GM21423 (cell line): ENCODE measurements at regions not wholly inside any gene's neighbourhood (a gene's known extent, or its start where the extent isn't known, plus 50 kb on each side); places are given as distances from the start of the nearest gene placed in this dataset.

Source experiments
- ATAC-seq: cut with Tn5 transposase; IDR thresholded peaks from one replicate; pipeline ENCODE4 v1.9.1; 2021; ENCODE audit warnings: mild to moderate bottlenecking, moderate library complexity; ENCODE audit not compliant: unreplicated experiment

DNA sequence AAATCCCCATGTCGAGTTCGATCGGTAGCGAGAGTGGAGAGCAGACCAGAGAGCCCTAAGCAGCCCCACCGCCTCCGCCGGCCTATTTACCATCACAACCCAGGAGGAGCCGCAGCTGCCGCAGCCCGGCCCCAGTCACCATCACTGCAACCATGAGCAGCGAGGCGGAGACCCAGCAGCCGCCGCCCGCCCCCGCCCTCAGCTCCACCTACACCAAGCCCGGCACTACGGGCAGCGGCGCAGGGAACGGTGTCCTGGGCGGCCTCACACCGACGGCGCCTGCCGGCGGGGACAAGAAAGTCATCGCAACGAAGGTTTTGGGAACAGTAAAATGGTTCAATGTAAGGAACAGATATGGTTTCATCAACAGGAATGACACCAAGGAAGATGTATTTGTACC is 89.5 kb upstream of the TPM1 start:
- no peak for ATAC-seq

GRCh38 chr15:62953496-62954045 is 89.0 kb upstream of the TPM1 start:
- no peak for ATAC-seq

DNA sequence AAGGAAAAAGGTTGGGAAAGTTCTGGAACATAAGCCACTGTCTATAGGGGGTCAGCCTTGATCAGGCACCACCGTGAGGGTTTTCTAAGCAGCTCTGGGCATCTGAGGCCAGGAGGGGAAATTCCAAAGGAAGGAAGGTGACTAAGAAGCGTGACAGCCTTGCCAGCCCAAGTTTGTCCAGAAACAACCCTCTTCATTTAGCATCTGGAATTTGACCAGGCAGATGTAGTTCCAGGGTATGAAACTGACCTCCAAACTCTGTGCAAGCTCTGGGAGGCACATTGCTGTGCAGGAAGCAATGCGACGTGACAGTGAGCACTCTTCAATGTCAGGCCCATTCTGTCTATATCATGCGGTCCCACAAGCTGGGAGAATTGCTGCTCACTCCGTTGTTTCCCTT is 85.4 kb upstream of the TPM1 start:
- ATAC-seq, result no peak

DNA sequence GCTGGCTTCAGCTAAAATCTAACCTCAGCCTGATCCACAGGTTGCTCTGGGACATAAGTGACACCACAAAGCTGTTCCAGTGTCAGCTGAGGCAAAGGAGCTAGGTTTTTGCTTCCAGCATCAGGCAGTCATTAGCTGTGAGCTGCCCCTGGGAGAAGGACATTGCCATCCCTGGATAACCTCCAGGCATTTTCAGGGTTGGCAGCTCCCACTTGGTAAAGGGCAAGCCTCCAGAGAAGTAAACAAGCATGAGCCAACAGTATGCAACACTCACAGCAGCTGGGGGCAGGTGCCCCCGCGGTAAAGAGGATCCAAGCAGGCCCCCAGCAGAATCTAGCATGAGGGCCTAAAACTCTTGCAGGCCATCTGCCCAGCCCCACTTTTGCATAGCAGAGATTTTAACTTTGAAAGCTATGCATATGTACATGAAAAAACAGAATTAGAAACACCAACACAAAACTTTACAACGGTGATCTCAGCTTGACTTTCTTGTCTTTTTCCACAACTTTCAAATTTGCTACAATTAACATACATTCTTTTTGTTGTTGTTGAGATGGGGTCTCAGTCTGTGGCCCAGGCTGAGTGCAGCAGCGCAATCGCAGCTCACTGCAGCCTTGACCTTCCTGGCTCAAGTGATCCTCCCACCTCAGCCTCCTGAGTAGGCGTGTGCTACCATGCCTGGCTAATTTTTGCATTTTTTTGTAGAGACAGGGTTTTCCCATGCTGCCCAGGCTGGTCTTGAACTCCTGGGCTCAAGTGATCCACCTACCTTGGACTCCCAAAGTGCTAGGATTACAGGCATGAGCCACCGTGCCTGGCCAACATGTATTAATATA is 83.8 kb upstream of the TPM1 start:
- ATAC-seq, result no peak

DNA sequence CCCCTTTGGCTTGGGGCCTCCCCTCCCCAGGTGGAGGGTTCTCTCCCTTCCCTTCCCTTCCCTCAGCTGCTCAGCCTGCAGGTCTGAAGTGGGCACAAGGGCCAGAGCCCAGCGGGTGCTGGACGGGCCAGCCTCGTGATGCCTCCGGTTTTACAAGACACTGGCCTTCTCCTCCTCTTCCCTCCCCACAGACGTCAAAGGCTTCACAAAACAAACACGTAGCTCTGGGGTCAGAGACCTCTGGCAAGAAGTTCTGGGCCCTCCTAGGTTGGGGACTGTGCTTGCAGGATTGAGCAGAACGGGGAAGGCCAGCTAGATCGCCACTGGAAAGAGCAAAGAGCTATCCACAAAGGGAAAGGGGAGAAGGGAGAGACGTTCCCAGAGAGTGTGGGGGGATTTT is 81.4 kb upstream of the TPM1 start:
- ATAC-seq, result no peak

DNA sequence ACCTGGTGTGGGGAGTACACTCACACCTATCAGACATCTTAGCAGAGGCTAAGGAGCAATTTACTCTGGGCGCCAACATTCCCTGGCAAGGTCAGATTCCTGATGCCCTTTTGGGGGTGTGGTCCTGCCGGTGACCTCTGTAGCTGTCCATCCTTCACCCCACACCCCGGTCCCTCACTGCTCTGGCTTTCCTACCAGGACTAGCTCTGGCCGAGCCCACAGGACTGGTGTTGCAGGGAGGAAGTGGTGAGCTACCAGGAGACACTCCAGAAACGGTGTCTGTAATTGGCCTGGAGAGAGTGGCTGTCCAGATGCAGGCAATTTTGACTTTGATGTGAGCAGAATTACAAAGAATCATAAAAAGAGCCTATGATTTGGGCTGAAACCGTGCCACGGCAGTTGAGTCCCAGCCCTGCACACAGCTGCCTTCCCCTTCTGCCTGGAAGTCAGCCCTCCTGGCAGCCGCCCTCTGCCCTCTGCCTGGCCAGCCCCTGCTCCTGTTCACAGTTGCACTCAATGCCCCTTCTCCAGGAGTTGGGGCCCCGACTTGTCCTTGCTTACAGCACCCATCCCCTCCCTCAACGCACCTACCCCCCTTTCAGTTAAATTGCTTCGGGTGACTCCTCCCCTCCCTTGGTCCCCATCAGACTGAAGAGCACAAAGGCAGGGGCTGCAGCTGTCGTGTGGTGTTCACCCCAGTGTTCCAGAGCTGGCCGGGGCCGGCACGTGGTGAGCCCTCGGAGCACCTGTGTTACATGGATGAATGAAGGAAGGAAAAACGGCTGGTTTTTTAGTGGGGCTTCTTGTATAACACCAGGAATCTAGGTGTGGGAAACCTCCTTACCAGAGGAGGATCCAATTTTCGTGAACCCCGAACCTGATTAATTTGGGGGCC is 80.2 kb upstream of the TPM1 start:
- ATAC-seq, result no peak

GRCh38 chr15:62964251-62964650 is 78.3 kb upstream of the TPM1 start:
- ATAC-seq, result no peak

GRCh38 chr15:62966294-62967078 is 76.1 kb upstream of the TPM1 start:
- no peak for ATAC-seq

DNA sequence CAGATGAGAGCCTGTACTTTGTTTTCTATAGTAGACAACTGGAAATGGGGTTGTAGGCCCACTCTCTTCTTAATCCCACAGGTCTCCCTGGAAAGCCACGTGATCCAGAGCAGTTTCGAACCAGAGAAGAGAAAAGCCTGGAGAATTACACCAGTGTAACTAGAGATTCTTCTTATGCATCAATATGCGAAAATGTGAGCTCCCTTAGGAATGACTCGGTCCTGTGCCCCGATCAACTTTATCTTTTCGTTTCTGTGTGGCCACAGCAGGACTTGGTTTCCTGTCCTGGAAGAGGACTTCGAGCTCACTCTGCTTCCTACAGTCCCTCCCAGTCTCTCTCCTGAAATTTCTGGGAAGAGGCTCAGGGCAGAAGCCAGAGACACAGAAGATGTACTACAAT is 73.8 kb upstream of the TPM1 start:
- no peak for ATAC-seq

GRCh38 chr15:62969442-62970089 is 73.0 kb upstream of the TPM1 start:
- ATAC-seq, result no peak

DNA sequence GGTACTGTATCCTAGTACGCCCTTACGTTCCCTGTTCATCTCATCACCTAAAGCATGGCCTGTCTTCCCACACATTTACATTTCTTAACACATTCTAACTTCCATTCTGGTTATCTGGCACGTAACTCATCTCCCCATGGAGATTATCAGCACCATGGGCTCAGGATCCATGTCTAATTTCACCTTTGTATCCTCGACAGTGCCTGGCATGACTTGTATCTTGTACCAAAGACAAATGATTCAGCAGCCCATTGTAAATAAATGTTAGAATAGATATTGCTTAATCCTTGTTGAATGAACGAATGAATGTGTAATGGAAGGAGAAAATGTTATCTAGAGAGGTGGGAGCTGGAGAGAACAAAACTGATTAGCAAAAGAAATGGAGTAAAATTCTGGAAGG is 69.7 kb upstream of the TPM1 start:
- ATAC-seq, result no peak

- no peak for ATAC-seq
These were observed 67.0 kb upstream of the TPM1 start for GRCh38 chr15:62975515-62975914.

DNA sequence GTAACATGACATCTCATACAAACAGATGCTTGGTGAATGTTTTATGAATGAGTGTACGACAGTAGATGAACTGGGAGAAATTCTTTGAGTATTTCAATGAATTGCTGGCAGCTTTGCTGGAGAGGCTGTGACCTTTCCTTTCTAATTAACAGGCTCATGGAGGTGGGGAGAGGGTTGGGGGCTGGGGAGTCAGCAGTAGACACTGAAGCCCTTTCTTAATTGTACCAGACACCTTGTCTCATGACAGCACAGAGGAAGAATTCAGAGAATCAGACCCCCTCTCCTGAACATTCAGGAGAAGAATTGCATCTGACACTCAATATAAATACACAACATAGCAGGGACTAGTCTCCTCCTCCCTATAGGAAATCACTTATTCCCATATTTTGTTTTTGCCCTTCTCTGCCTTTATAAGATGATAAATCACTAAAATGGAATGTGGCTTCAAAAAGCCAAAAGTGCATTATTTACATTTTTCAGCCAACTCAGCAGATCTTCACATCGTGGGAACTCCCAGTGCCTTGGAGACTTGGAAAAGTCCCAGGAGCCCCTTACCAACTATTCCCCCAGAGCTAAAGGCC is 66.2 kb upstream of the TPM1 start:
- ATAC-seq, result no peak

- ATAC-seq, result no peak
These were observed 64.4 kb upstream of the TPM1 start for GRCh38 chr15:62977952-62978811.

DNA sequence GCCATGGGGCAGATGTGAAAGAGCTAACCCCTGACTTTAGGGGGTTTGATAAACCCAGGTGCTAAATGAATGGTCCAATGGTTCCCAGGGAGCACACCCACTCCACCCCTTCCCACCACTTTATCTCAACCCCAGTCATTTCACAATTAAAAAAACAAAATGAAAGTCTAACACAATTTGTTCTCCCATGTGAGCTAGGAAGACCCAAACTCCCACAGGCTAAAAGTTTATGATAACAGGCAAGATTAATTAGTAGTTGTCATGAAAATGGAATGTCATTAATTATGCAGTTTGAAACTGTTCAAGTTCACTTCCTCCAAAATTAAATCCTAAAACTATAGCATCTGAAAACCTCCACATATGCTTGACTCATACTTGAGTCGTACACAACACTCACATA is 63.3 kb upstream of the TPM1 start:
- ATAC-seq, result no peak

DNA sequence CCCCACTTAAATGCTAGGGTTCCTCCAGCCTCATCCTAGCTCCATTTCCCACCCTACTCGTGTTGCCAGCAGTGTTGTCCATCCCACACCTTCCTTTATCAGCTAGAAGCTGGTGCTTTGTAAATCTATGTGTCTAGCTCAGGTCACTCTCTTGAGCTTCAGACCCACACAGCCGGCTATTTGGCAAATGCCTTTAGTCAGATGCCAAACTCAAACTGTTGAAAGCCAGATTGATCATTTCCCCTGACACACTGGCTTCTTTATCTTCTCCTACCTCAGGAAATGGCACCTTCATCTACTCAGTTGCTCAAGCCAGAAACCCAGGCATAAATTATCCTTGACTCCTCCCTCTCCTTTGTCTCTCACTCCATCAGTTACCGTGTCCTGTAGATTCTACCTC is 61.5 kb upstream of the TPM1 start:
- ATAC-seq, result no peak

DNA sequence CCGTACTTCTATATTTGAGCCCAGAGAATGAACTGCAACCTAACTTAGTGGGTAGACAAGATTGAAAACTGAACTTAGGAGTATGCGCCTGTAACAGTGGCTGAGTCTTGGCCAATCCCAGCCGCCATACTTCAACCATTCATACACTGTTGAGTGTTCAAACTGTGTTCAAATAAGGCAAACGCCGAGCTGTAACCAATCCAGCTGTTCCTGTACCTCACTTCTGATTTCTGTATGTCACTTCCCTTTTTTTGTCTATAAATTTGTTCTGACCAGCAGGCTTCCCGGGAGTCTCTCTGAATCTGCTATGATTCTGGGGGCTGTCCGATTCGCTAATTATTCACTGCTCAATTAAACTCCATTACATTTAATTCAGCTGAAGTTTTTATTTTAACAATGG is 58.6 kb upstream of the TPM1 start:
- no peak for ATAC-seq

DNA sequence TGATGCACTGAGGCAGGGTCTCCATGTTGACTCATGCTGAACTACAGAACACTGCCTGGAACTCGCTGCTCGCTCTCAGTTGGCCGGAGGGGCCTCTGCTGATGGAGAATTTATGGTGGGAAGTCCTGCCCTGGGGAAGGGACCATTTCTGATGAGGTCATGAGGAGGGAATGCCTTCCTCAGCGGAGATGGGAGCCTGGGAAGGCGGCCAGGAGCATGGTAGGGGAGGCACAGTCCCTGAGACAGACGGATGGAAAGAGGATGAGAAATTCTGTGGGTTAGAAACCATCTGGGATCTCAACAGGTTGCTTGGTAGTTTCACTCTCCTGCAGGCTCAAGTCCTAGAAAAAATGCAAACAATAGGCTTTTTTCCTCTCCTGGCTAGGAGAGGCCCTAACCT is 56.8 kb upstream of the TPM1 start:
- ATAC-seq, result no peak

GRCh38 chr15:62986948-62987347 is 55.6 kb upstream of the TPM1 start:
- ATAC-seq, result no peak
